HG02884 (cell line): ENCODE measurements at regions not wholly inside any gene's neighbourhood (a gene's known extent, or its start where the extent isn't known, plus 50 kb on each side); places are given as distances from the start of the nearest gene placed in this dataset.
"Not testable (repeated sequence)": the region's sequence is repeated elsewhere in the genome, so short reads cannot be mapped to it uniquely, and the experiment has no call there.

Experiments
- ATAC-seq: cut with Tn5 transposase; IDR thresholded peaks from one replicate; pipeline ENCODE4 v1.9.1; 2021; ENCODE audit warnings: mild to moderate bottlenecking, moderate library complexity; ENCODE audit not compliant: unreplicated experiment

- ATAC-seq, result not testable (repeated sequence)
Measured at GRCh38 chr9:41367301-41367700, 178.2 kb upstream of the ZNG1F start.

GRCh38 chr9:41361790-41362189 is 172.7 kb upstream of the ZNG1F start:
- not testable (repeated sequence) for ATAC-seq

- ATAC-seq, result not testable (repeated sequence)
Measured at GRCh38 chr9:41359116-41359515, 170.0 kb upstream of the ZNG1F start.

DNA sequence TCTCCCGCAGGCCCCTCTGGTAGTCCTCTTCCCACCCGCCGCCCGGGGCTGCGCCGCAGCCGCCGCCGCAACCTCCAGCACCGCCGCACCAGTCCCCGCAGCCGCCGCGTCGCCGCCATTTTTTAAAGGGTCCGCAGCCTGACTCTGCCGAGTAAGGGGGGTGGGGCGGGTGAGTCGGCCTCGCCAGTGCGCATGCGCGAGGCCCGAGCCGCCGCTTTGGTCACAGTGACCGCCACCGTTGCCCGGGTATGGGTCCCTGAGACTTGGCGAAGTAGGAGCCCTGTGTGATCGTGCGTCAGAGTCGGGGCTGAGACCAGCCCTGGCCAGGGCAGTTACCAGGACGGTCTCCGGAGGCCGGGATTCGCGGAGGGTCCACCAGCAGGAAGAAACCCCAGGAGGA is 169.6 kb upstream of the ZNG1F start:
- ATAC-seq, result not testable (repeated sequence)

DNA sequence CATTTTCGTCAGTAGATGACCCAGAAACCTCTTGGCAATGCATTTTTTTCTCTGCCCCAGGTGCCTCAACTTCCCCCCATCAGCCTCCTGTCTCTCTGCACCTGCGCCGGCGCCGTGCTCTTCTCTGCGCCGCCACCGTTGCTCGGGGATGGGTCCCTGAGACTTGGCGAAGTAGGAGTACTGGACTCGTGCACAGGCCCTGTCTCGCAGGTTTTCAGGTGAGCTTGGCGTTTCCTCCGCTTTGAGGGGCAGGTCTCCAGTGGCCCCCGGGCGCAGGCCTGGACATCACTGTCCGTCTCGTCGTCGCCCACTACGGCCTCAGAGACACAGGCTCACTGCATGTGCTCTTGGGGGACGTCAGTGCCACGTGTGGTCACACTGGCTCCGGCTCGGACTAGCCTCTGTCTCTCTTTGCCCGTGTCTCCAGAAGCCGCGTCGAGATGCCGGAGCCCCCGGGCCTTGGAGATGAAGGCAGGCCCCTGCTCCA is 168.8 kb upstream of the ZNG1F start:
- not testable (repeated sequence) for ATAC-seq

GRCh38 chr9:41357350-41357748 is 168.2 kb upstream of the ZNG1F start:
- ATAC-seq, result not testable (repeated sequence)

DNA sequence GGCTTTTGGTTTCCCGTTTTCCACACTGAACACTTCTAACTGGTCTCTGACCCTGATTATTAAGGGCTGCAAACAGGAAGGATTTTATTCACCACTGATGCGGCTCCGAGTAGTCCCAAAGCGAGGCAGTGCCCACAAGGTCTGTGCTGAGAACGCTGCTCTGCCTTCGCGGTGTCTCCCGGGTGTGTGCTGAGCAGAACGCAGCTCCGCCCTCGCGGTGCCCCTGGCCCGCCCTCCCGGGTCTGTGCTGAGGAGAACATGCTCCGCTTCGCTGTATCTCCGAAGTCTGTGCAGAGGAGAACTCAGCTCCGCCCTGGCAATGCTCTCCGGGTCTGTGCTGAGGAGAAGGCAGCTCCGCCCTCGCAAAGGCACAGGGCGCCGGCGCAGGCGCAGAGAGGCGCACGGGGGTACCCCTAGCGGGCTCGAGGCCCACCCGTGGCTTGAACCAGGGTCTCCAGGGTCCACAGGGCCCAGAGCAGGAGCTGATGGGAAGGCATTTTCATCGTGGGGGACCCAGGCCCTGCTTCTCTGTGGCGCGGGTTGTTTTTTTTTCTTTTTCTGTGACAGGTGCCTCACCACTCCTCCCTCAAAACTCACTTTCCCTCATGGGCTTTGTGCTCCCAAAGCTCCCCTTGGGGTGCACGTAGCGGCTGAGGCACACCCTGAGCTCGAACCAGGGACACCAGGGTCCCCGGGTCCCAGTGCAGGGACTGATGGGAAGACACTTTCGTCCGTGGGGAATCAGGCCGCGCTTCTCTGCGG is 167.7 kb upstream of the ZNG1F start:
- ATAC-seq, result not testable (repeated sequence)

- not testable (repeated sequence) for ATAC-seq
Measured at GRCh38 chr9:41355712-41356450, 166.8 kb upstream of the ZNG1F start.

DNA sequence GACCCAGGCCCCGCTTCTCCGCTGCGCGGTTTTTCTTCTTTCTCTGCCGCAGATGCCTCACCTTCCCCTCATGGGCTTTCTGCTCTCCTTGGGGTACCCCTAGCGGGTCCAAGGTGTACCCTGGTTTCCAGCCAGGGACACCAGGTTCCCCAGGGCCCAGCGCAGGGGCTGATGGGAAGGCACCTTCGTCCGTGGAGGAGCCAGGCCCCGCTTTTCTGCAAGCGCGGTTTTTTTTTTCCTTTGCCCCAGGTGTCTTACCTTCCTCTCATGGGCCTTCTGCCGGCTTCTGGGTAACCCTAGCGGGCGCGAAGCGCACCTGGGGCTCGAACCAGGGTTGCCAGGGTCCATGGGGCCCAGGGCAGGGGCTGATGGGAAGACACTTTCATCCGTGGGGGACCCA is 165.9 kb upstream of the ZNG1F start:
- not testable (repeated sequence) for ATAC-seq

- ATAC-seq, result not testable (repeated sequence)
Measured at GRCh38 chr9:41354060-41354934, 165.2 kb upstream of the ZNG1F start.

DNA sequence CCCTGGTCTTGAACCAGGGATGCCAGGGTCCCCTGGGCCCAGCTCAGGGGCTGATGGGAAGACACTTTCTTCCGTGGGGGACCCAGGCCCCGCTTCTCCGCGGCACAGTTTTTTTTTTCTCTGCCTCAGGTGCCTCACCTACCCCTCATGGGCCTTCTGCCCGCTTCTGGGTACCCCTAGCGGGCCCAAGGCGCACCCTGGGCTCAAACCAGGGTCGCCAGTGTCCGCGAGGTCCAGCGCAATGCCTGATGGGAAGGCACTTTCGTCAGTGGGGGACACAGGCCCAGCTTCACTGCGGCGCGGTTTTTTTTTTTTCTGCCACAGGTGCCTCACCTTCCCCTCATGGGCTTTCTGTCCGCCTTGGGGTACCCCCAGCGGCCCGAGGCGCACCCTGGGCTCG is 163.9 kb upstream of the ZNG1F start:
- not testable (repeated sequence) for ATAC-seq

DNA sequence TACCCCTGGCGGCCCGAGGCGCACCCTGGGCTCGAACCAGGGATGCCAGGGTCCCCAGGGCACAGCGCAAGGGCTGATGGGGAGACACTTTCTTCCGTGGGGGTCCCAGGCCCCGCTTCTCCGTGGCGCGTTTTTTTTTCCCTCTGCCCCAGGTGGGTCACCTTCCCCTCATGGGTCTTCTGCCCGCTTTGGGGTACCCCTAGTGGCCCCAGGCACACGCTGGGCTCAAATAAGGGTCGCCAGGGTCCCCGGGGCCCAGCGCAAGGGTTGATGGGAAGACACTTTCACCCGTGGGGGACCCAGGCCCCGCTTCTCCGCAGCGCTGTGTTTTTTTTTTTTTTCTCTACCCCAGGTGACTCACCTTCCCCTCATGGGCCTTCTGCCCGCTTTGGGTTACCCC is 163.3 kb upstream of the ZNG1F start:
- not testable (repeated sequence) for ATAC-seq

GRCh38 chr9:41347893-41348292 is 158.8 kb upstream of the ZNG1F start:
- not testable (repeated sequence) for ATAC-seq

- not testable (repeated sequence) for ATAC-seq
Measured at GRCh38 chr9:41332562-41332961, 143.4 kb upstream of the ZNG1F start.

DNA sequence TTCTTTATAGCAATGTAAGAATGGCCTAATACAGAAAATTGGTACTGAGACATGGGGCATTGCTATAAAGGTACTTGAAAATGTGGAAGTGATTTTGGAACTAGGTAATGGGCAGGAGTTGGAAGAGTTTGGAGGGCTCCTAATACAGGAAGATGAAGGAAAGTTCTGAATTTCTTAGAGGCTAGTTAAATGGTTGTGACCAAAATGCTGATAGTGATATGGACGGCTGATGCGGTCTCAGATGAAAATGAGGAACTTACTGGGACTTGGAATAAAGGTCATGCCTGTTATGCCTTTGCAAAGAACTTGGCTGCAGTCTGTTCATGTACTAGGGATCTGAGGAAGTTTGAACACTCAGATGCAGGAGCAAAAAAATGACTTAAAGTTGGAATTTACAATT is 132.2 kb upstream of the ZNG1F start:
- ATAC-seq, result not testable (repeated sequence)

DNA sequence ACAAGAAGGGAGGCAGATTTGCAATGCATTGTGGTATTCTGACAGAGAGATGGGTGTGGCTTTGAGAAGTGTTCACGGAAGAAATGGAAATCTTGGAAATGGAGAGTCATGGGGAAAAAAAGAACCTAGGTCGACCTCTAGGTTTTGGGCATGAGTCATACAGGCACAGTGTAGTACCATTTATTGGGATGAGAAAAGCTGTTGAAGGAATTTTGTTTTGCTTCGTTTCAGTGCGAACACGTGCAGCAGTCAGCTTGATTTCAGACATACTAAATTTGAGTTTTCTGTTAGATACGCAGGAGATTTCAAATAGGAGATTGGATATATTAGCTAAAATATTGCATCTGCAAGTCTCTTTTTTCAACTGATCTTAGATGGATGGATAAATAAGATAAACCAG is 119.8 kb upstream of the ZNG1F start:
- ATAC-seq, result not testable (repeated sequence)

DNA sequence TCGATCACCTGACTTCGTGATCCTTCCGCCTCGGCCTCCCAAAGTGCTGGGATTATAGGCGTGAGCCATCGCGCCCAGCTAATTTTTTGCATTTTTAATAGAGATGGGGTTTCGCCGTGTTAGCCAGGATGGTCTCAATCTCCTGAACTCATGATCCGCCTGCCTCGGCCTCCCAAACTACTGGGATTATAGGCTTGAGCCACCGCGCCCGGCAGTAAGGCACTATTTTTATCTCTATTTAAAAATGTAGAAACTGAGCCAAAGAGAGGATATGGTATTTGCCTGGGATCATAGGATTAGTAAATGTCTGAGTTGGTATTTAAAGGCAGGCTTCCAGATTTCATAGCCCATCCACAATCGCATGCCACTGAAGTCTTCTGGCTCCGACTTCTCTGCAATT is 96.6 kb upstream of the ZNG1F start:
- not testable (repeated sequence) for ATAC-seq

GRCh38 chr9:41280299-41281238 is 91.5 kb upstream of the ZNG1F start:
- ATAC-seq, result not testable (repeated sequence)

DNA sequence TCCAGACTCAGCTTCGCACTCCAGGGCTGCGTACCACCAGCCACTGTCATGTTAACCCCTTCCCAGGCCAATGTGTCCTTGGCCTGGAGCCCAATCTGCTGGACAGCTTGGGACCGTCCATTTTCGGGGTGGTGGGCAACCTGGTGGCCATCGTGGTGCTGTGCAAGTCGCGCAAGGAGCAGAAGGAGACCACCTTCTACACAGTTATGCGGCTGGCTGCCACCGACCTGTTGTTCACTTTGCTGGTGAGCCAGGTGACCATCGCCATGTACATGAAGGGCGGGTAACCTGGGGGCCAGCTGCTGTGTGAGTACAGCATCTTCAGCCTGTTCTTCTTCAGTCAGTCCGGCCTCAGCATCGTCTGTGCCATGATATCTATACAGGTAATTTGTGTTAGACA is 90.3 kb upstream of the ZNG1F start:
- not testable (repeated sequence) for ATAC-seq

DNA sequence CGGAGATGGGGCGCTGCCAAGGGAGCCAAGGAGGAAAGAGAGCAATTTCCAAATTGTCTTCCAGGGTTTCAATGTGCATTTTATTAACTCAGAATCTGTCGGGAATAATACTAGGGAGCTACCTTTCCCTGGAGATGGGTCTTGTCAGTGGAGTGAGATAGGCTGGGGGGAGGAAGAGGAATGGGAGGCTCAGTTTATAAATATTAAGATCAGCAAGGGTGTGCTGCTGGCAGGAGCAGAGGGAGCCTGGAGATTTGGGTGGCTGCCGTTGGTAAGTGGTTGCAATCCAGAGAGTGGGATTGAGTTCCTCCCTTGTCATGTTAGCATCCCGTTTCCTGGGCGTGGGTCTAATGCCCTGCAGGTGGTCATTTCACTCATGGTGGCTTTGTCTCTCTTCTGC is 89.9 kb upstream of the ZNG1F start:
- ATAC-seq, result not testable (repeated sequence)
